Heart right ventricle (tissue), 16 donors: ENCODE measurements at regions not wholly inside any gene's neighbourhood (a gene's known extent, or its start where the extent isn't known, plus 50 kb on each side); places are given as distances from the start of the nearest gene placed in this dataset.
A peak's percentile ranks its signal among the peaks of the same experiment; 100 is the strongest.

Source experiments
- ATAC-seq, 8 donors: fragments of 200-7000 bp; cut with Tn5 transposase; one replicate each; pipeline ENCODE4 v1.9.1; 2020; ENCODE audit warnings: mild to moderate bottlenecking in 8 of 8, moderate library complexity in 8 of 8, moderate number of reproducible peaks in 1 of 8
- DNase-seq, 2 donors: peaks; one replicate each; pipeline ENCODE4 v3.0.0-alpha.2; 2020
- H3K27ac ChIP-seq, 10 donors: fragments of 200-600 bp; sonication (generic) in 2 of 10; one replicate each; pipeline versions ENCODE4 v1.5.0 to v1.8.0; 2020 to 2022; ENCODE audit warnings: mild to moderate bottlenecking in 3 of 10
- H3K27me3 ChIP-seq, 7 donors: fragments of 200-600 bp; one replicate each; pipeline ENCODE4 v1.8.0; 2021 to 2022; ENCODE audit warnings: mild to moderate bottlenecking in 2 of 7
- H3K36me3 ChIP-seq, 9 donors: fragments of 200-600 bp; sonication (generic) in 1 of 9; one replicate each; pipeline versions ENCODE4 v1.5.0 to v1.8.0; 2020 to 2022; ENCODE audit warnings: mild to moderate bottlenecking in 2 of 9
- H3K4me1 ChIP-seq, 9 donors: fragments of 200-600 bp; sonication (generic) in 1 of 9; one replicate each; pipeline versions ENCODE4 v1.5.0 to v1.8.0; 2020 to 2022; ENCODE audit warnings: mild to moderate bottlenecking in 4 of 9
- H3K4me3 ChIP-seq, 10 donors: fragments of 200-600 bp; sonication (generic) in 2 of 10; one replicate each; pipeline versions ENCODE4 v1.5.0 to v1.8.0; 2020 to 2022; ENCODE audit warnings: mild to moderate bottlenecking in 7 of 10, moderate library complexity in 2 of 10
- H3K9me3 ChIP-seq, 11 donors: fragments of 200-600 bp in 10 of 11; sonication (generic) in 2 of 11; one replicate each; pipeline versions ENCODE4 v1.5.0 to v1.8.0; 2013 to 2022; ENCODE audit warnings: mild to moderate bottlenecking in 2 of 11, control low read depth in 1 of 11, moderate library complexity in 1 of 11
- CTCF ChIP-seq, 9 donors: fragments of 200-600 bp; sonication (generic) in 2 of 9; IDR thresholded peaks; one replicate each; pipeline versions ENCODE4 v1.5.0 to v1.8.0; 2021 to 2022; ENCODE audit warnings: antibody characterized with exemption in 9 of 9, mild to moderate bottlenecking in 5 of 9, moderate library complexity in 1 of 9
- WGBS, 2 donors: extraction: QIAGEN DNeasy Blood & Tissue Kit; methylation state at CpG; one replicate each; pipeline ENCODE4 v1.1.7; 2013; ENCODE audit warnings: inconsistent platforms in 1 of 2; 5-methylcytosine and 5-hydroxymethylcytosine counted together
- intact Hi-C, 10 donors: fragments of 100-400 bp; cut with DNase I; formaldehyde crosslinking; loops; one replicate each; pipeline versions ENCODE4 v1.11.1 to v1.14.2; 2022
- donor health status: Arrhythmogenic right ventricular cardiomyopathy.
- donor health status: ischemic (EF 13 %, LVEDD 7.1; RV severe dilation, severe dysfunction).
- donor health status: healthy with polysubstance abuse.
- donor health status: DM: no; HTN: yes; CAD: no.
- donor health status: DM: no; HTN: no; CAD: no.
- donor health status: ischemic (EF 25% LVEDD 6.9; RV normal size, moderate dysfunction).
- donor health status: ischemic (EF 25% LVEDD 5.7; RV mildly dilated, moderate dysfunction).
- donor health status: healthy.
- donor health status: DM: yes; HTN: yes; CAD: no.
- donor health status: Ischemic cardiomyopathy.
- donor health status: ischemic (EF 35%, LVEDD 5.7; RV mildly dilated, moderate dysfunction).
- donor health status: nonischemic (EF 11% LVEDD 7.7; RV severe dilation, severe dysfunction).
- donor health status: DM: yes; HTN: yes; CAD: no.
- donor health status: PGD.
- donor health status: ischemic (EF 29% LVEDD 5.4; RV normal size, mild dysfunction).
- donor health status: nonischemic (EF 23%, LVEDD 6.1; RV moderate dilation, normal function).

- H3K36me3 ChIP-seq = no peaks in the 10 kb centered on the region
- peaks cover 7 to 67% (median 46%) of the 10 kb centered on the region in 9 donors for H3K4me1 ChIP-seq
- no peak overlapping the region for H3K4me3 ChIP-seq
- no peak for TF ChIP-seq CTCF (IDR thresholded peaks at IDR 0.05)
- no peaks in the 10 kb centered on the region for H3K9me3 ChIP-seq
- DNase-seq (no peak), ATAC-seq (no peak)
- H3K27me3 ChIP-seq = no peaks in the 10 kb centered on the region
- H3K27ac ChIP-seq = no peak overlapping the region
- intact Hi-C loops = no loop called here
- 74 to 81% methylated on average over 4 of the region's 4 CpGs for WGBS, 2 donors
Observed at GRCh38 chr2:64218137-64218802, 74.0 kb upstream of the PELI1 start.

- no peak for TF ChIP-seq CTCF (IDR thresholded peaks at IDR 0.05)
- intact Hi-C loops = no loop called here
- no peaks in the 10 kb centered on the region for H3K27me3 ChIP-seq
- H3K4me3 ChIP-seq = no peak overlapping the region
- 59 to 81% methylated on average over 2 of the region's 2 CpGs for WGBS, 2 donors
- no peaks in the 10 kb centered on the region for H3K36me3 ChIP-seq
- DNase-seq (no peak), ATAC-seq (no peak)
- peak overlapping the region in 2 of 10 donors; percentile 11 to 80 for H3K27ac ChIP-seq
- no peaks in the 10 kb centered on the region for H3K9me3 ChIP-seq
- peaks cover 2 to 67% (median 38%) of the 10 kb centered on the region in 9 donors for H3K4me1 ChIP-seq
Observed at GRCh38 chr2:64219149-64219548, 74.9 kb upstream of the PELI1 start.

- H3K27ac ChIP-seq = peak overlapping the region in 1 of 10 donors; percentile 80
Observed at GRCh38 chr2:64220265-64220664, 76.0 kb upstream of the PELI1 start.

More at GRCh38 chr2:64220265-64220664, 76.0 kb upstream of the PELI1 start:
- TF ChIP-seq CTCF (IDR thresholded peaks at IDR 0.05) = no peak
- intact Hi-C loops = loop anchor here in 2 of 10 donors (5.0 to 10.0 kb wide), 2 partner anchors 73 to 165 kb away; no protein-coding TSS in a partner anchor
- H3K36me3 ChIP-seq = no peaks in the 10 kb centered on the region
- H3K9me3 ChIP-seq = no peaks in the 10 kb centered on the region
- ATAC-seq (peak in 2 of 8 donors; percentile 8 to 13), DNase-seq (no peak)
- no peak overlapping the region for H3K4me3 ChIP-seq
- peaks cover 2 to 60% (median 27%) of the 10 kb centered on the region in 9 donors for H3K4me1 ChIP-seq
- WGBS, 2 donors = 53 to 75% methylated on average over 1 of the region's 1 CpG
- H3K27me3 ChIP-seq = no peaks in the 10 kb centered on the region
